GM21423 (cell line): ENCODE measurements at regions not wholly inside any gene's neighbourhood (a gene's known extent, or its start where the extent isn't known, plus 50 kb on each side); places are given as distances from the start of the nearest gene placed in this dataset.
A peak's percentile ranks its signal among the peaks of the same experiment; 100 is the strongest.
"Not testable (repeated sequence)": the region's sequence is repeated elsewhere in the genome, so short reads cannot be mapped to it uniquely, and the experiment has no call there.

ENCODE experiments used
- ATAC-seq: cut with Tn5 transposase; IDR thresholded peaks from one replicate; pipeline ENCODE4 v1.9.1; 2021; ENCODE audit warnings: mild to moderate bottlenecking, moderate library complexity; ENCODE audit not compliant: unreplicated experiment

GRCh38 chr15:96051598-96051997 lies 278.9 kb upstream of the NR2F2 start:
- no peak for ATAC-seq

DNA sequence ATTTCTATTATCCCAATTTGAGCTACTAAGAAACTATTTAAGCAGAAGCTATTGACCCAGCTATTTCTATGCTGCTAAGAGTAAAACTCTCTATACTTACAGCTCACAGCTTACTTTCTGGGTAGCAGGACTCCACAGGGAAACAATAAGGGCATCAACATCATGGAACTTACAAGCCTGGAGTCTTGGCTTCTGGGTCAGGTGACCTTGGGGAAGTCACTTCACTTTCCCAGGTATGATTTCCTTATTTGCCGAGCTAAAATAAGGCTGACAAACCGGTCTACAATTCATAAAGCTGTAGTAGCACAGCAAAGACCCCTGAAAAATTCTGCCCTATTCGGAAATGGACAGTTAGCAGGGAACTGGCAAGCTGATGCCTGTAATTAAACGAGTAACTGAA lies 278.3 kb upstream of the NR2F2 start:
- no peak for ATAC-seq

GRCh38 chr15:96052572-96053030 lies 277.9 kb upstream of the NR2F2 start:
- no peak for ATAC-seq

DNA sequence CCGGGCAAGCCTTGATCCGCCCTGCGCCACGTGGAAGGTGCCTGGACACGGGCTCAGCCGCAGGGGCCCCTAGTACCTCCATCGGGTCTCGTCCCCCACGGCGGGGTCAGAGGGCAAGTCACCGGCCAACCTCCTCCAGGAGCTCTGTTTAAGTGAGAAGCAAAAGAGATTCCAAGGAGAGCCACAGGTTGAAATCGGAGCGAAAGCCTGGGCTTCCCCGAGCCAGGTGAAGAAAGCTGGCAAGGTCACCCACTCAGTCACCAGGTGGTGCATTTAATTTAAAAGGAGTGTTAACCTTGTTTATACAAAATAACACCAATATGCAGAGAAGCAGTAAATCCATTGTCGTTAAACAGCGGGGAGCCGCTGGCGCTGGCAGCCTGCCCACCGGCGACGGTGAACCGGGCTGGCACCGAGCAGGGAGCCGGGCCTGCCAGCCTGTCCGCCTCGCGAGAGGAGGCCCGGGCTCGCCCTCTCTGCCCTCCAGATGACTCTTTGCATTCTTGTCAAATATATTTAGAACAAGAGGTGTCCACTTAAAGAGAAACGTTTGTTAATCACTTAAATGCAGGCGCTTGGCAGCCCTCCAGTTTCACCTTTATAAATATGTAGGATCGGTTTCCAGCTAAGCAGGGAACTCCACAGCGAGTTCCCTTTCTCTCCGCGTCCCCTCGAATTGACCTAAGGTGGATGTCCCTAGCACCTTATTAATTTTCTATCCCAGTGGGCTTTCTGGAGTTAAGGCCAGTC lies 277.3 kb upstream of the NR2F2 start:
- no peak for ATAC-seq

DNA sequence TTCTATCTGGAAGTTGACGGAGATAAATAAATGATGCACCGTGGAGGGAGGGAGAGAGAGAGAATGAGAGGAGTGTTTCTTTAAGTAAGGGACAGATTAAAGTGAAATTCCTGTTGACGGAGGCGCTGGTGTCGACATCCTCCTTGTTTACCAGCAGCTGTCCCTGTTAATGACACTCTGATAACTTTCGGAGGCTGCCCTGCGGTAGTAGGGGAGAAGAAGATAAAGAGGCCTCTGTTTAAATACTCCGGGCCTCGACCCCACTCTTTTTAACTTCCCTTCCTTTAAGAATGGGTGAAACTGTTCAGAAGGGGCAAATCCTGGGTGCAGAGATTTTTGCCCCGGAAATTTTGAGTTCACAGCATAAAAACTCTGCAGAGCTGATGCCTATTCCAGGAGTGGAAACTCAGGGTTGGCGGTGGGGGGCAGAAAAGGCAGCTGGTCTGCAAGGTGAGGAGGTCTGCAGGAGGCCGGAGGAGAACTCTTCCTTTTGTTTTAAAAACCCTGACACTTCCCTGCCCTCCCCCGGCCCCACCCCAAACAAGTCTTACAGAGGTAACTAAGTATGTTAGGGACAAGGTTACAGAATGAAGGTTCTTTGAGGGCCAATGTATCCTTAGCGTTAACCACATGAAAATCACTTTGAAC lies 276.6 kb upstream of the NR2F2 start:
- no peak for ATAC-seq

GRCh38 chr15:96054621-96055020 lies 275.9 kb upstream of the NR2F2 start:
- ATAC-seq, result no peak

- peak; percentile 86 for ATAC-seq
These were observed 272.2 kb upstream of the NR2F2 start for GRCh38 chr15:96058103-96058851.

GRCh38 chr15:96058852-96059103 lies 271.7 kb upstream of the NR2F2 start:
- ATAC-seq, result not testable (repeated sequence)

GRCh38 chr15:96060591-96060990 lies 269.9 kb upstream of the NR2F2 start:
- ATAC-seq, result not testable (repeated sequence)

DNA sequence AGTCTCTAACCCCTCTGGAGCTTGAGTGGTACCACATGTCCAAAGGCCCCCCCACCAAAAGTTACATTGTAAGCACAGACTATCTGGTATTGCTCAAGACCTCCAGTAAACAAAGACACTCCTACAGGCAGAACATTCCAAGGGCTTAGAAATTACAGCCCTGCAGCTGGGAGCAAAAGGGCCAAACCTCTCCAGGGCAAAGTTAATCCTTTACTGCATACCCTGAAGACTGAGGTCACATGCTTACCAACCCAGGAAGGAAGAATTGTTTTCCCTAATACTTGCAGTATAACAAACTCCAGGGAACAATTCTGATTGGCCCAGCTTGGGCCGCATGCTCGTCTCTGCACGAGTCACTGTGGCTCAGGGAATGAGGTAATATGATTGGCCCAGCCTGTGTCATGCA lies 266.1 kb upstream of the NR2F2 start:
- ATAC-seq, result no peak

DNA sequence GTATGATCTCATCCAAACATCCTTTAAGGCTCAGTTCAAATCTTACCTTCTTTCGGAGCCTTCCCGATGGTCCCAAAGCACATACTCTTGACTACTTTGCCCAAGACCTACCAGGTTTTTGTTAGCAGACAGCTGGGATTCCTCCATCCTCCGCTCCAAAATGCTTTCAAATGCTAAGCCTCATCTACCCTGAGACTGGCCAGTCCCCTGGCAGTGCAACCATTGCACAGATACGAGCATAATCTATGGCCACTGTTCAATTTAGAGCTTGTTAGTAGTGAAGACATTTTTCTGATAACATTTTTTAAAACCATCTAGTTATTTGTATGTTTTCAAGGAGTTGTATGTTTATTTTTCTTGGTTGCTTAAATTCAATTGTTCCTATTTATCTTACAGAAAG lies 264.4 kb upstream of the NR2F2 start:
- ATAC-seq, result no peak

GRCh38 chr15:96066852-96067495 lies 263.5 kb upstream of the NR2F2 start:
- ATAC-seq, result no peak

DNA sequence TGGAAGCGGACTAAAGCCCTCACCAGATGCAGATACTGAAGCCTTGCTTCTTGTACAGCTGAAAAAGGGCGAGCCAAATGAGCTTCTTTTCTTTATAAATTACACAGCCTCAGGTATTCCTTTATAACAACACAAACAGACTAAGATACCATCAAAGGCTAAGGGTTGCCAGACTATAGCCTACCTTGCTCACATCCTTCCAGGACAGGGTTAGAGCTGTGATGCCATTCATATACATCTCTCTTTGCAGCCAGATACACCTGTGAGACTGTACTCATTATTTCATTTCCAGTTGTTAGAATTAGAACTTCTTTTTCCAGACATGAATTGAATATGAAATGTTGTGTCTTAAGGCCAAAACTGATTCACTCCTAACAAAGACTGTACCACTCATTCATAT lies 262.8 kb upstream of the NR2F2 start:
- ATAC-seq, result no peak

- no peak for ATAC-seq
These were observed 261.6 kb upstream of the NR2F2 start for GRCh38 chr15:96068897-96069296.

DNA sequence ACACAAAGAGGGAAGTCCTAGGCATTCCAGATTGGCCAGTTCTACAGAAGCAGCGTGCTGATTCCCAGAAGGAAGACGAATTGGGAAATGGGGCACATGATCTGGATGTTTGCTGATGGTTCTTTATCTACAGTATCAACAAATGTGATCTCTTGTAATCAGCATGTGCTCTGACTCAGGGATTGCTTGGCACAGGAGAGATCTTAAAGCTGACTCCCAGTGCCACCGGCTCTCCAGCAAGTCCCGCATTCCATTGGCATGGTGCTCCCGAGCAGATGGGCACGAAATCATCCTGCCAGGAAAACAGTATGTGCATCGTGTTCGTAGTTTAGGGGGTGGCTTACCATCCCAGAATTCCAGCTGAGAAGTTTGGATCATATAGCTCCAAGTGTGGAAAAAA lies 259.9 kb upstream of the NR2F2 start:
- ATAC-seq, result no peak

- no peak for ATAC-seq
These were observed 257.7 kb upstream of the NR2F2 start for GRCh38 chr15:96072821-96073220.

- no peak for ATAC-seq
These were observed 256.6 kb upstream of the NR2F2 start for GRCh38 chr15:96073908-96074307.

- ATAC-seq, result no peak
These were observed 254.6 kb upstream of the NR2F2 start for GRCh38 chr15:96075895-96076294.

DNA sequence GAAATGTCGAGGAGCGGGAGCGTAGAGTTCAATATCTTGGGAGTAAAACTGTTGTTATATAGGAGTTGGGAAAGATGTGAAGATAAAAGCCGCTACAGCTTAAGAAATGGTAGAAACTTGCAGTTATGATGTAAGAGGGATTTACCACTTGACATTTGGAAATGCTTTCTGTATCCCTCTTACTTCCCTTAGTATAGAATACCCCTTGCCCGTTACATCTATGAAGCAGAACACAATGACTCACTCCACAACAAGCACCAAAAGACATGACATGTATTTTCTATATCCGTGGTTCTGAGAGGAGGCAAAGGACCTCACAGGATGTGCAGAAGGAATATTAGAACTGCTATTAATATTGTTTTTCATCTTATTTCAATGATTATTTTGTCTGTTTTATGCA lies 254.2 kb upstream of the NR2F2 start:
- no peak for ATAC-seq

DNA sequence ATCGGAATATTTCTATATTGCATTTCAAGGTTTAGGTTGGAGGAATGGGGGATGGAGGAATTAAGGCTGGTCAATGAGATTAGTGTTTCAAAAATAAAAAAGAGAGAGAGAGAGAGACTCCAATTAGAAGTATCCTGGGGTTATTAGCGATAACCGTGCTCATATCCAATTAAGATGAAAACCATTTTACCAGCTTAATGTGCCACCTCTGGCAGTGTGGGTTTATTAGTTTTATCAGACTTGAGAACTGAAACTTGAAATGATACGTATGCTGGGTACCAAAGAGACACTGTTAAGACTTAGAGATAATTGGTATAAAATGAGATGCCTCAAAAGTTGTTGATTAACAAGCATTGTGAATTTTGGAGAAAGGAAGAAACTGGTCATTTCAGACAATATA lies 251.5 kb upstream of the NR2F2 start:
- no peak for ATAC-seq

DNA sequence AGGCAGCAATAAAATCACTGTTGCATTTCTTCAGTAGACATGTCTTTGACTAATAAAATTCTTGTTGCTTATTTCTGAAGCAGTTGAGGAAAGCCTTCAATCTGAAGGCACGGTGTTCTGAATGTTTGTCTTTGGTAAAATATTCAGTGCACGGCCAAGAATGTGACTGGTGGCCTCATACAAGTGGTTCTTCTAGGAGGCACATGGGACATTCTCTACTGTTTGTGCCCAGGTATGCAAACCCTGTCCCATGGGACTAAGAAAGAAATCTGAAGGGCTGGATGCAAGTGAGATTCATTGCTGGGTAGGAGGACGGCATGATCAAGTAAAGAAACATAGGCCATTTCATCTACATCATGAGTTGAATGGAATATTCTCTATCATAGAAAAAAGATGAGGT lies 250.6 kb upstream of the NR2F2 start:
- ATAC-seq, result no peak

DNA sequence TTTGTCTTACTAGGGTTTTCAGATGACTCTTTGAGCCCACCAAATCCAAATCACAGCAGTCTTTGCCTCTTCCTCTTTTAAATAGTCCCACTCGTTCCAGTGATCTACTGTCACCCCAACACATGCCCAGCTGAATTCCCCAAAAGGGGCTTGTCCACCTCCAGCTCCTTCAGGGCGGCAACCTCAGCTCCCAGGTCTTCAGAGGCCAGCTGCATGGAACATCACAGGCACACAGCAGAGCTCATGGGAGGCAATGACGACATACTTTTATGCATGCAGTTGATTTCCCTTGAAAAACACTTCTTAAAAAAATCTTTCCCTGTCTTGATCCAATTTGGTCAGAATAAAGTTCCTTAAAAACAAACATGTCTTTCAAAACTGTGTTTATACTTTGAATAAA lies 244.3 kb upstream of the NR2F2 start:
- no peak for ATAC-seq
